HUDEP-2 (cell line): ENCODE measurements at regions not wholly inside any gene's neighbourhood (a gene's known extent, or its start where the extent isn't known, plus 50 kb on each side); places are given as distances from the start of the nearest gene placed in this dataset.
"Not testable (repeated sequence)": the region's sequence is repeated elsewhere in the genome, so short reads cannot be mapped to it uniquely, and the experiment has no call there.

ENCODE experiments used
- DNase-seq, 76 experiments: peaks; one replicate each; lab custom pipeline; 2025; ENCODE audit not compliant: unreplicated experiment in 76 of 76; lab: John Stamatoyannopoulos, UW

DNA sequence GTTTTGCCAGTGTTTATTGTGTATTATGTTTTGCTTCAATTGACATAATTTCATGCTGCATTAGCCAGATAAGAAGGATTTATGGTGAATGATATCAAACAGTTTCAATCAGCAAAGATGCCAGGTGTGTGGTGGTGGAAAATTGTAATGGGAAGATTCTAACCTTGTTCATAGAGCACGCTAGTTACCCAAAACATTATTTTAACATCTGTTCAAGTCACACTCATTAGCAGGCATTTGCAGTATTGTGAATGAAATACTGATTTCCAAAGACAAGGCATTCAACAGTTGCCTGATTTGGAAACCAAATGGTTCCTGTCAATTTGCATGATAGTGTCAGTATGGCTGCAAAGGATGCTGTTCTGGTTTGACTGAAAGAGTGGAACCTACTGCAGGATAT is 129.7 kb downstream of the EPC1 start:
- DNase-seq, result no peak

DNA sequence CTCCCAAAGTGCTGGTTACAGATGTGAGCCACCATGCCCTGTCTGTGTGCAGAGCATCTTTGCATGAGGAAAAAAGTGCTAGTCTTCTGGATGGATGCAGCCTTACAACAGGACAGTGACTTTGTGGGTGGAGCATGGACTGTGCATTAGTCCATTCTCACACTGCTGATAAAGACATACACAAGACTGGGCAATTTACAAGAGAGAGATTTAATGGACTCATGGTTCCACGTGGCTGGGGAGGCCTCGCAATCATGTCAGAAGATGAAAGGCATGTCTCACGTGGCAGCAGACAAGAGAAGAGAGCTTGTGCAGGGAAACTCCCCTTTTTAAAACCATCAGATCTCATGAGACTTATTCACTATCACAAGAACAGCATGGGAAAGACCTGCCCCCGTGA is 133.1 kb downstream of the EPC1 start:
- not testable (repeated sequence) for DNase-seq

DNA sequence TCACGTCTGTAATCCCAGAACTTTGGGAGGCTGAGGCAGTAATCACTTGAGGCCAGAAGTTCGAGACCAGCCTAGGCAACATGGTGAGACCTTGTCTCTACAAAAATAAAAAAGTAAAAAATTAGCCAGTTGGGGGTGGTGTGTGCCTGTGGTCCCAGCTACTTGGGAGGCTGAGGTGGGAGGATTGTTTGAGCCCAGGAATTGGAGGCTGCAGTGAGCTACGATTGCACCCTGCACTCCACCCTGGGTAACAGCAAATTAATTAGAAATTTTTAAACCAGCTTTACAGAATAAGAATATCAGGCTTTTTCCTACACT is 136.0 kb downstream of the EPC1 start:
- no peak for DNase-seq

DNA sequence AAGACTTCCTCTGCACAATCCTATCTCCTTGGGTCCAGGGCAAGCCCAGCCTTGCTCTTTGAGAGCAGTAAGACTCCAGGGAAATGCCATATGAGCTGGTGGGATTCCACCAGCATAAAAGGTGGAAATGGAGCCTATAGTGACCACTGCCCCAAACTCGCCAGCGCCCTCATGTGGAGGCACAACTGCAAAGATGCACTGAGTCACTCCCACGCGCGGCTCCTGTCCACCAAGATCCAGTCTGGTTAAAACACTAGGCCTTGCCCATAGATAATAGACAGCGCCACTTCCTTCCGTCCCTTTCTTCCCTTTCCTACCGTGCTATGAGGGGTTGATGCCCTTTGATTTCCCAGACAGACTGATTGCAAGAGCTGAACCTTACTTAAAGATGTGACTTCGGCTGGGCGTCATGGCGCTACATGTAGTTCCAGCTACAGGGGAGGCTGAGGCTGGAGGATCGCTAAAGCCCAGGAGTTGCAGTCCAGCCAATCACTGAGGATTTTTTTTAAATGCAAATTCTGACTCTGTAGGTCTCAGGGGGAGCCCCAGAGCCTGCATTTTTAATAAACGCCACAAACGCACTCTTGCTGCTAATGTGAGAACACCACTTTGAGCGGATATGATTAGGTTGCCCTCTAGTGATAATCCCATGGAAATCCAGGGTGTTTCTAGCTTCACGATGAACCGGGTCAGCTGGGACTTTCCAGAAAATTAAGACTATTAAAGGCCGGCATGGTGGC is 136.5 kb downstream of the EPC1 start:
- peak in 9 of 76 experiments; percentile 2 to 27 (median 6) for DNase-seq

DNA sequence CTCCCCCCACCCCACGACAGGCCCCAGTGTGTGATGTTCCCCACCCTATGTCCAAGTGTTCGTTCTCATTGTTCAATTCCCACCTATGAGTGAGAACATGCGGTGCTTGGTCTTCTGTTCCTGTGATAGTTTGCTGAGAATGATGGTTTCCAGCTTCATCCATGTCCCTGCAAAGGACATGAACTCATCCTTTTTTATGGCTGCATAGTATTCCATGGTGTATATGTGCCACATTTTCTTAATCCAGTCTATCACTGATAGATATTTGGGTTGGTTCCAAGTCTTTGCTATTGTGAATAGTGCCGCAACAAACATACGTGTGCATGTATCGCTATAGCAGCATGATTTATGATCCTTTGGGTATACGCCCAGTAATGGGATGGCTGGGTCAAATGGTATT is 139.0 kb downstream of the EPC1 start:
- DNase-seq, result not testable (repeated sequence)

DNA sequence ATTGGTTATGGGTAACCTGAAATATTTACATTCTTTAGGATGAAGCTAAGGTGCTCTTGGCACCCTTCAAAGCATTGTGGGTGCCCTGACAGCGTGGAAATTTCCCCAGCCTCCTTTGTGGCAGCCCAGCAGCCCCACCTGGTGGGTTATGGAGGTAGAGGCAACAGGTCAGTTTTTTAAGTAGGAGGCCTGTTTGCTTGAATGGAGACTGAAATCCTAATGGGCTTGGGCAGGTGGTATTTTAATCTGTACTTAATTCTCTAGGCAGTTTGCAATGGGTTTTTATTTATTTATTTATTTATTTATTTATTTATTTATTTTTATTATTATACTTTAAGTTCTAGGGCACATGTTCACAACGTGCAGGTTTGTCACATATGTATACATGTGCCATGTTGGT is 139.4 kb downstream of the EPC1 start:
- DNase-seq, result peak in 38 of 76 experiments; percentile 1 to 63 (median 14)

DNA sequence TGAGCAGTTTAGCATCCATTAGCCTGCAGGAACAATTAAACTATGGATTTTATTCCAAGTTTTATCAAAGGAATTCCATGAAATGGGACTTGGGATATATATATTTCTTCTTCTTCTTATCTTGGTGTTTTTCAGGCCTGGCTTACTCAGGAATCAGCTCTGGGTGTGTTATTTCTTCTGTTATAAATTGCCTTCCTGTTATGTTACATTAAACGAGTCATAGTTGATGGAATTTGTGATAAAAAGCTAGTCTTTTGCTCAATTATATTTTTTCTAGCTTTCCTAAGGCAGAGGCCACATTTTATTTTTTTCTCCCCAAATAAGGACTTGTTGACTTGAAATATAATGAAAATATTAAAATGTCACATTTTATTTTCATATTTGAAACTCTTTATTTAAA is 141.3 kb downstream of the EPC1 start:
- DNase-seq, result no peak

DNA sequence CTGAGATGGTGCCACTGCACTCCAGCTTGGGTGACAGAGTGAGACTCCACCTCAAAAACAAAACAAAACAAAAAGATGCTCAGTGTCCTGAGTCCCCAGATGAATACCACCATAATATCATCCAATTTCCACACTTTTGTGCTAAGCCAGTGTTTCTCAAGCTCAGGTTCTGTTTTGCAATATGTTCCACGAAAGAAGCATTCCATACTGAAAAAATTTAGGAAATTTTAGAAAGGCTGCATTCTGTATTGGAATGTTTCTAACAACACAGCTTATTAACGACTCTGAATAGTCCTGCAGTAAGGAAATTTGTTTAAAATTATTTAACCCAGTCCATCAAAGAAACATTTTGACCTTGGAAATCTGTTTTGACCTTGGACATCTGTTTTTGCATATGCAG is 142.4 kb downstream of the EPC1 start:
- no peak for DNase-seq

DNA sequence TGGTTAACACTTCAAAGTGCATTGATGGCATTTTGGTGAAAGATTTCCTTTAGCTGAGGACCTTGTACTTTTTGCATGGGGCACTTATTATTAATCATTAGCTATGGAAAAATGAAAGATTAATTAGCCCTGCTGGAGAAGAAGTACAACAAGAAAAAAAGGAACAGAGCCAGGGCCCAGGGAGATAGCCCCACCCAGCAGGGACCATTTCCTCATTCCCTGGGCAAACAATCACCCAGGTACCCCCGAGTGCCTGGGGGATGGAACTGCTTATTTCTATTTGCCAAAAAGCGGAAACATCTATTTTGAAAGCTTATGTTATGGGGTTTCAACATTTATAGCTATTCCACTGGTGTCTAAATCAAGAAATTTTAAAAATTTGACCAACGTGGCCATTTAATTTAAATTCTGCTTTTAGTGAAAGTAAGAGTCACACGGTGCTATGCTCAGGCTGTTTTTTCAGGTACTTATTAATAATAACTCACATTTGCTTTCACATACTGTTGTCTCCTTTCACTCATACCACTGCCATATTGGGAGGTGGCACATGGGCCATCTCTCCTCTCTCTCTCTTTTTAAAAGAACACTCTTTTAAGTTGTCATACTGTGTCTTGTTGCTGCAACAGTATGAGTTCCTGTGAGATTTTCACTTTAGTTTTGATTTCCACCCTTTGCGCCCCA is 143.6 kb upstream of the KIF5B start:
- DNase-seq, result no peak

DNA sequence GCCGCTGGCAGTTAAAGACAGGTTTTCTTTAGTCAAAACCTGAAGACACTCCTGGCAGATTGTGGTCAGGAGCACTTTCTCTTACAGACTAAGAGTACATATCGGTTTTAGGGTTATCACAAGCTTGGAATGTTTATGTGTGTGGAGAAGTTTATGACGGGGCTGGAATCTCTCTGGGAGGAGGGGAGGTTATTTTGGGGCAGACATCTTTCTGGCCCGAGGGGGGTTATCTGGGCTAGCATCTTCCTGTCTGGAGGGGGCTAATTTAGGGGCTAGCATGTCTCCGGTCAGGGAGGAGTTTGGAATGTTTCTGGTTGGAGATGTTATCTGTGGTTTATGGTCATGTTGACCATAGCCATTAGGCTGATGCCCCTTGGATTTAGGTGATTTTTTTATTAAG is 141.2 kb upstream of the KIF5B start:
- no peak for DNase-seq

DNA sequence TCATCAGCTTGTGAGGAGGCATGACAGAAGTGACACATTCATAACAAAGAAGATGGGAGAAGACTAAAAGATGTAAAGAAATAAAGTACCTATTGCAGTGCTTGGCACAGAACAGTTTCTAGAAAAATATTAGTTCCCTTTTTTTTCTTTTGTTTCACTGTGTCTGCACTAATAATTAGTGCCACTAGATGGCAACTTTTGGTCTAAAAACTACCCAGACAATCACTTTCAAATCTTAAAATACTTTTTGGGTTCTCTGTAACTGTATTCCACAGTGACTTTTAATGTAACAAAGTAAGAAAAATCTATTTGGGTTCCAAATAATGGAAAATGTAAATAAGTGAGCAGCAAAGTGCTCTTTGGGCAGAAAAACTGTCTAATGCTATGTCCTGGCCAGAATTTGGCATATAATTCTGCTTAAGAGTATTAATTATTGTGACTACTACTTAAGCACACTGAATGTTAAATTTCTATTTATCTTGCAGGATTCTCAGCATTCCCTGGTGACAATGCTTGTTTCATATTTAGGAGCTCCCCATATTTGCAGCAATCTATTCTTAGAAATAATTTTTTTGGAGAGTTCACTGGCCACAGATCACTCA is 134.8 kb upstream of the KIF5B start:
- peak in 16 of 76 experiments; percentile 3 to 43 (median 20) for DNase-seq

DNA sequence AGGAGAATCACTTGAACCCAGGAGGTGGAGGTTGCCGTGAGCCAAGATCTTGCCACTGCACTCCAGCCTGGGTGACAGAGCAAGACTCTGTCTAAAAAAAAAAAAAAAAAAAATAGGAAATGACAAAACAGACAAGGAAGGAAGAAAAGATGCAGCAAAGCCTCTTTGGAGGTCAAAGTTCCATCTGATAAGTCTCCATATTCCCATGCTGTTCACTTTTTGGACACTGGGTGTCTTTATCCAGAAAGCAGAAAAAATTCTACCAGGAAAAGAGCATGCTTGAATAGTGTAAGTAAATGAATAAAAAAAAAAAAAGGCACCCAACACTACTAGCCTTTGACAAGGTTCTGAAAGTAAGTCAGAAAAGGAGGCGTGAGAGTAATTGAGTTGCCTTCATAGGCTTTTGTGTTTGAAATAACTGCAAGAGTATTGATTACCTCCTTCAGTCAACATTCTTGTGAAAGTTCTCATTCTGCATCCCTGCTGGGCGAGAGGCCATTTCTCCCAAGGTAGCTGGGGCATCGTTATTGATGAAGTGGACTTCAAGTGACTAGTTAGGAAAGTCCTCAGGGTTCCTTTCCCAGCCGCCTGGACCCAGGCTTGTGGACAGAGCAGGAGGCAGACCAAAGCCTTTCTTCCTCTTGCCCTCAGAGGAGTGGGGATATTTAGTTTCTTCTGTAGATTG is 133.3 kb upstream of the KIF5B start:
- peak in 1 of 76 experiments; percentile 5 for DNase-seq

DNA sequence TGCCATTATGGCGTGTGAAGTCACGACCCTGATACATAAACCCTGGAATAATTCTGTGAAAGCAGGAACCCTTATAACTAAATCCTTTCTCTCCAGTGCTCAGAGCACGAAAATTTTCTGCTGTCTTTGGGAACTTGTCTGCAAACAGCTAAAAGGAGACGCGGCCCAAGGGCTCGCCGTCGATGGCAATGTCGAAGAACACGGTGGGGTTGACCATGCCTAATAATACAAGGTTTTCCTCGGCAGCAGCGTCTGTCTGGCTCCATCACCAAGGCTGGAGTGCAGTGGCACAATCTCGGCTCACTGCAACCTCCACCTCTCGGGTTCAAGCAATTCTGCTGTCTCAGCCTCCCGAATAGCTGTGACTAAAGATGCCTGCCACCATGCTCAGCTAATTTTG is 132.4 kb upstream of the KIF5B start:
- DNase-seq, result not testable (repeated sequence)

DNA sequence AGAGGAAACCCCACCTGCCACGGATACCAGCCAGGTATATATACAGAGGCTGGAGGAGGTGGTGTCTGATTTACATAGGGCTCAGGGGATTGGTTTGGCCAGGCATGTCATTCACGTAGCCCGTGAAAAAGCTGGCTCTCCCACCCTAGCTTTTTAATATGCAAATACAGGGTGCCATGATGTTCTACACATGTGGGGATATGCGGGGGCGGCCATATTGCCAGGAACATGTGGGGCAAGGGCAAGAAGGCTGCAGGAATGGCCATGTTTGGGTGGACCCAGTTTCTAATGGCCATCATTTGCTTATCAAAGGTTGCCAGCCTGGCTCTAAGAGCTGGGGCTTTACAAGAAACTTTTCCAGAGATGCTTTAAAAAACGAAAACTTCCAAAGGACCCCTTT is 131.5 kb upstream of the KIF5B start:
- DNase-seq, result no peak

DNA sequence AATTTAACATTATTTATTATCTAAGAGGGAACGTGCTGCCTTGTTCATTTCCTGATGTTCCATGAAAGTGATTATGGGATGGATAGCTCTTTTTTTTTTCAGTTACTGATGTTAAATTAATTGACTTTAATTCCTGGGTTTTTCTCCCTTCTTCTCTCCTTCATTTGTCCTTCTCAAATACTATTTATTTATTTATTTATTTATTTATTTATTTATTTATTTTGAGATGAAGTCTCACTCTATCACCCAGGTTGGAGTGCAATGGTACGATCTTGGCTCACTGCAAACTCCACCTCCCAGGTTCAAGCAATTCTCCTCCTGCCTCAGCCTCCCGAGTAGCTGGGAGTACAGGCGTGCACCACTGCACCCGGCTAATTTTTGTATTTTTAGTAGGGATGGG is 127.4 kb upstream of the KIF5B start:
- not testable (repeated sequence) for DNase-seq

DNA sequence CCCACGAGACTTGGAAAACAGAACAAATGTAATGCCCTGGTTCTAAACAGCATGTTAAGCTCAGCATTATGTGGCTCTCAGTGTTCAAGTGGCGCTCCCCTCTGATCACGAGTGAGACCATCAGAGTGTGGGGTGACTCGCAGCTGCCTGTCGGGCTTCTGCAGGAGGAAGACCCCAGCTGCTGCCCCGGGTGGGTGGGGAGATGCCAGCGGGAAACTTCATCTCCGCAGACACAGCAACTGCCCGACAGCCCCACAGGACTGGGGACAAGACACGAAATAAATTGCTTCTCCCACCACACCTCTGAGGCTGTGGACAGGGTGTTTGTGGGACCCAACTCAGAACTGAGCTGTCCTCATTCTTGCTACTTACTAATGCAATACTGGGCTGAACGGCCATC is 126.3 kb upstream of the KIF5B start:
- no peak for DNase-seq

DNA sequence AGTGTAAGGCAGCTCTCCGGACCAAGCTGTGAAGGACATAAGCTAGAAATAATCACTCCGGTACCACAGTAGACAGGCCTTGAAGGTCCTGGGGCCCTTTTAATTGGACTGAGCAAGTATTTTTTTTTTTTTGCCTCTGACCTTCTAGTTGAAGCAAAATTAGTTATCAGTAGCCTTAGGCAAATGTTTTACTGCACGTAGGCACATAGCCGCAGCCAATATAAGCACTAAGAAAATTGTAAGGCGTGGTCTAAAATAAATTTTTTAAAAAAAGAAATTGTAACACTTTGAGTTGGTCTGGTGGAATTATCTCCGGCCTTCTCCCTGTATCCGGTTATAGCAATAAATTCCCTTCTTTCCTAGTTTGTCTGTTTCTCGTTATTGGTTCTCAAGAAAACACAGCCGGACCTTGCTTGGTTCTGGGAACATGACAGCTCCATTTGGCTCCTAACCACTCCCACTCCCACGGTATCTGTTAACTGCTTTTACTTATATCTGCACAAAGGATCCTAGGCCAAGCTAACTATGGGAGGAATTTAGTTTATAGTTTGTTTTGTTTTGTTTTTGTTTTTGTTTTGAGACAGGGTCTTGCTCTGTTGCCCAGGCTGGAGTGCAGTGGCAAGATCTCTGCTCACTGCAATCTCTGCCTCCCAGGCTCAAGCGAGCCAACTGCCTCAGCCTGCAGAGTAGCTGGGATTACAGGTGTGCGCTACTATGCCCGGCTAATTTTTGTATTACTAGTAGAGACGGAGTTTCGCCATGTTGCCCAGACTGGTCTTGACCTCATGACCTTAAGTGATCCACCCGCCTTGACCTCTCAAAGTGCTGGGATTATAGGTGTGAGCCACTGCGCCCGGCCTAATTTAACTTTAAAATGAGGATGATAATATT is 124.4 kb upstream of the KIF5B start:
- DNase-seq, result no peak

DNA sequence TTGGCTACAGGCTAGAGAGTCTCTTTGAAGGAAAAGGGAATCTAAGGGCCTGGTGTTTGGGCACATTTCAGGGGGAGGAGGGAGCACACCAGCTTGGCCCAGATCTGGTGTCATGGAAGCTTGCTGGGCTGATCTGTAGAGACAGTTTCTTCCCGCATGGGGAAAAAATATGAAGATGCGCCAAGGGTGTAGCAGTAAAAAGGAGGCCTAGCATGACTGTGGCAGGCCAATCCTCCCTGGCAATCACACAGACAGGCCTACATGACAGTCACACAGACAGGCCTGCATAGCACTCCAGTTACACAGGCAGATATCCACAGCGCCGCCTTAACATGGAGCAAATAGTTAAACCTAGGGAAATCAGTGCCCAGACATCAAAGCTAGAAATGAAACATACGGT is 123.6 kb upstream of the KIF5B start:
- DNase-seq, result no peak

DNA sequence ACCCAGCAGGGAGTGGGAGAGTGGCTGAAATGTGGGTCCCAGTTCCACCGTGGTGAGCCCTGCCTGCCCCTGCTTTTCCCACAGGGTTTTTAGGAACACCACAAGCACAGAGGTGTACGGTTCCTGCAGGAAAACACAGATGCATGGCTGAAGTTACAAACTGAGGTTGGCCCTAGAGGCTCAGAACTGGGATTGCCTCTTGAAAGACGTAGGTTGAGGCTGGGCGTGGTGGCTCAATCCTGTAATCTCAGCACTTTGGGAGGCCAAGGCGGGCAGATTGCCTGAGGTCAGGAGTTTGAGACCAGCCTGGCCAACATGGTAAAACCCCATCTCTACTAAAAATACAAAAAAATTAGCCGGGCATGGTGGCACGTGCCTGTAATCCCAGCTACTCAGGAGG is 121.4 kb upstream of the KIF5B start:
- not testable (repeated sequence) for DNase-seq

DNA sequence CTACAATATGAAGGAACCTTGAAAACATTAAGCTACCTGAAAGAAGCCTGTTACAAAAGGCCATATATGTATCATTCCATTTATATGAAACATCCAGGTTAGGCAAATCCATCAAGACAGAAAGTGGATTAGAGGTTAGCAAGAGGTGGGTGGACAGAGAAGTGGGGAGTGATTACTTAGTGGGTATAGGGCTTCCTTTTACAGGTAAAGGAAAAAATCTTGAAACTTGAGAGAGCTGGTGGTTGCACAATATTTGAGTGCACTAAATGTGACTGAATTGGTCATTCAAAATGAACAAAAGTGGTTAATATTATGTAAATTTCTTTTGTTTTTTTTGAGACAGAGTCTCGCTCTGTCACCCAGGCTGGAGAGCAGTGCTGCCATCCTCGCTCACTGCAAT is 119.4 kb upstream of the KIF5B start:
- no peak for DNase-seq
